ENCODE measurements at regions not wholly inside any gene's neighbourhood (a gene's known extent, or its start where the extent isn't known, plus 50 kb on each side); places are given as distances from the start of the nearest gene placed in this dataset.

DNA sequence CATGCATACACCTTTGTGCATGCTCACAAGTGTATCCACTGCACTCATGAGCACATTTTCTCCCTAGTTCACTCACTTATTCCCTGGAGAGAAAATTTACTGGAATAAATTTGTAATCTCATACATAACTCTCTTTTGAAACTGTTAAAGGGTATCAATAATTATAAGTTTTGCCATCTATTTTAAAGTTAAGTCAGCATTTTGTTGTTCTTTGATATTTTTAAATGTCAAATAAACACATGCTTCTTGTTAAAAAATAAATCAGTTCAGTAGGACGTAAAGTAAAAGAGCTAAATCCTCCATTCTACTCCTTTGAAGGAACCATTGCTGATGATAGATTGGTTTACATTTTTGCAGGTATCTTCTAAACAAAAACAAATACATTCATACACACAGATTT, 522.1 kb downstream of the NR4A2 start:
- no peak overlapping the region for H2AK9ac ChIP-seq (replicated peaks; ENCODE audit: low read depth, low read length, poor library complexity)
- no peaks in the 10 kb centered on the region for H3K4me1 ChIP-seq (ENCODE audit: control insufficient read depth, insufficient read depth, low read length)
- H4K5ac ChIP-seq (ENCODE audit: low read depth, low read length) = no peak overlapping the region
- no peak for TF ChIP-seq POLR2A (IDR thresholded peaks at IDR 0.05; ENCODE audit: low read depth, low read length)
- no peak for TF ChIP-seq CHD1 (IDR thresholded peaks at IDR 0.05; ENCODE audit: low read depth, low read length)
- TF ChIP-seq RFX5 (IDR thresholded peaks at IDR 0.05; ENCODE audit: low read depth, low read length) = no peak
- TF ChIP-seq BHLHE40 (IDR thresholded peaks at IDR 0.05; ENCODE audit: low read depth, low read length) = no peak
- no peak for TF ChIP-seq MXI1 (IDR thresholded peaks at IDR 0.05; ENCODE audit: borderline replicate concordance, low read depth, low read length)
- no peak for ATAC-seq (ENCODE audit: low read depth)
- H3K9me3 ChIP-seq (ENCODE audit: control insufficient read depth, insufficient read depth, low read length) = peaks cover 12% of the 10 kb centered on the region
- H3K9me1 ChIP-seq (ENCODE audit: insufficient read depth, low read length) = no peaks in the 10 kb centered on the region
- DNase-seq = no peak
- H3K27ac ChIP-seq (ENCODE audit: insufficient read depth, low read length) = no peak overlapping the region
- no CpG with 5 or more reads among the region's 1 CpG for WGBS, 2 experiments (ENCODE audit: extremely low coverage in 2 of 2, insufficient read length in 1 of 2)
- H3K4ac ChIP-seq (ENCODE audit: low read depth, low read length) = no peak overlapping the region
- no peak overlapping the region for H2AK5ac ChIP-seq (ENCODE audit: low read depth, low read length)
- H3K18ac ChIP-seq (ENCODE audit: low read depth, low read length) = no peak overlapping the region
- no peaks in the 10 kb centered on the region for H3K27me3 ChIP-seq (ENCODE audit: control insufficient read depth, insufficient read depth, low read length)
- H4K91ac ChIP-seq (ENCODE audit: insufficient read depth, low read depth, low read length) = no peak overlapping the region
- H3K14ac ChIP-seq (replicated peaks; ENCODE audit: low read depth, low read length) = no peak overlapping the region
- no peak overlapping the region for H3K4me3 ChIP-seq (ENCODE audit: insufficient read depth, low read depth, low read length)
- dilution Hi-C loops (cut with HindIII; ENCODE audit: low sequenced_read_pairs, unreplicated experiment) = no loop called here
- intact Hi-C loops (cut with micrococcal nuclease) = no loop called here
- no peak overlapping the region for H3K56ac ChIP-seq (ENCODE audit: extremely low read depth, insufficient read depth, low read length)
- POLR2A ChIA-PET (ENCODE audit: unreplicated experiment) = no interaction called here
- no peaks in the 10 kb centered on the region for H3K36me3 ChIP-seq (ENCODE audit: control insufficient read depth, insufficient read depth, low read length)
- no peak overlapping the region for H3K4me2 ChIP-seq (ENCODE audit: low read depth, low read length)
- CTCF ChIA-PET = no interaction called here
- no peak overlapping the region for H4K8ac ChIP-seq (ENCODE audit: low read depth in 2 of 2, low read length in 2 of 2)
- no peak overlapping the region for H2BK5ac ChIP-seq (ENCODE audit: low read depth, low read length, poor library complexity, severe bottlenecking)
- no peaks in the 10 kb centered on the region for H4K20me1 ChIP-seq (ENCODE audit: insufficient read depth, low read length)
- BruUV-seq (replicated peaks) = no TSS peak
- no peak overlapping the region for H3K23ac ChIP-seq (ENCODE audit: low read depth, low read length)
- H2BK15ac ChIP-seq (ENCODE audit: low read depth, low read length) = no peak overlapping the region
- H2BK20ac ChIP-seq (ENCODE audit: low read depth, low read length) = no peak overlapping the region
- no peak overlapping the region for H2BK120ac ChIP-seq (ENCODE audit: low read depth, low read length)
- H3K79me1 ChIP-seq (ENCODE audit: low read depth in 1 of 2, low read length in 2 of 2) = no peaks in the 10 kb centered on the region
- in situ Hi-C loops (cut with MboI; ENCODE audit: low sequenced_read_pairs) = no loop called here
- H2AFZ ChIP-seq (replicated peaks; ENCODE audit: low read length, poor library complexity) = no peak overlapping the region
- H3K9ac ChIP-seq (ENCODE audit: low read depth, low read length) = no peak overlapping the region

Data from IMR-90 (cell line).